GM12878 (cell line): ENCODE measurements at regions not wholly inside any gene's neighbourhood (a gene's known extent, or its start where the extent isn't known, plus 50 kb on each side); places are given as distances from the start of the nearest gene placed in this dataset.

ENCODE experiments used
- ATAC-seq: fragments of 200-7000 bp; cut with Tn5 transposase; 3 replicates; pipeline ENCODE4 v1.9.1; 2020; ENCODE audit warnings: mild to moderate bottlenecking, moderate library complexity
- BruUV-seq: library from RNA; stranded (reverse); fragments of 400-500 nt; replicated peaks from 2 replicates; lab custom pipeline; 2021; lab: Mats Ljungman, UMichigan
- CTCF ChIA-PET: fragments of 300-600 bp; sonication (Branson Sonifier 250); formaldehyde crosslinking; extraction: SDS; loops from one replicate; lab custom pipeline; 2021; ENCODE audit warnings: inconsistent platforms; lab: Yijun Ruan, JAX
- POLR2A ChIA-PET: fragments of 350-600 bp; formaldehyde crosslinking; extraction: SDS; loops from one replicate; lab custom pipeline; 2021; ENCODE audit warnings: inconsistent platforms; lab: Charles Lee
- RAD21 ChIA-PET: fragments of 300-600 bp; sonication (Branson Sonifier 250); formaldehyde crosslinking; loops from one replicate; lab custom pipeline; 2023; ENCODE audit warnings: antibody characterized with exemption; ENCODE audit not compliant: unreplicated experiment; lab: Charles Lee
- SMC1A ChIA-PET: fragments of 300-600 bp; sonication (Branson Sonifier 250); formaldehyde crosslinking; loops from one replicate; lab custom pipeline; 2023; ENCODE audit not compliant: unreplicated experiment, uncharacterized antibody; lab: Charles Lee
- DNase-seq: peaks from one replicate; pipeline ENCODE4 v3.0.0-alpha.2; 2011; ENCODE audit warnings: low read depth, low spot score
- FAIRE-seq: peaks from 3 replicates; lab custom pipeline; 2011; peaks lifted over from hg19 to GRCh38; lab: Jason Lieb, UNC
- H2AFZ ChIP-seq: 2 replicates; pipeline ENCODE4 v1.6.0; 2011; ENCODE audit warnings: low read depth, low read length, control low read depth; ENCODE audit not compliant: control insufficient read depth
- H3K27ac ChIP-seq: 2 replicates; pipeline ENCODE4 v1.5.1; 2011; ENCODE audit warnings: control low read depth; ENCODE audit not compliant: control insufficient read depth, insufficient read depth
- H3K27me3 ChIP-seq, 2 experiments: replicated peaks in 1 of 2; 2 replicates each; pipeline versions ENCODE4 v1.6.0 to v1.6.1; 2011; ENCODE audit warnings: low read length in 1 of 2; ENCODE audit not compliant: control insufficient read depth in 2 of 2, insufficient read depth in 2 of 2
- H3K36me3 ChIP-seq, 2 experiments: 2 replicates each; pipeline ENCODE4 v1.5.1; 2011; ENCODE audit warnings: low read length in 1 of 2; ENCODE audit not compliant: control insufficient read depth in 2 of 2, insufficient read depth in 2 of 2
- H3K4me1 ChIP-seq: 2 replicates; pipeline ENCODE4 v1.6.1; 2011; ENCODE audit warnings: mild to moderate bottlenecking, low read length, moderate library complexity, mixed read lengths; ENCODE audit not compliant: control insufficient read depth, insufficient read depth
- H3K4me2 ChIP-seq: 2 replicates; pipeline ENCODE4 v1.6.0; 2011; ENCODE audit warnings: control low read depth; ENCODE audit not compliant: control insufficient read depth, insufficient read depth
- H3K4me3 ChIP-seq: fragments of 200-600 bp; sonication (generic); 2 replicates; pipeline ENCODE4 v1.5.1; 2016
- H3K79me2 ChIP-seq: 2 replicates; pipeline ENCODE4 v1.6.0; 2011; ENCODE audit warnings: low read length; ENCODE audit not compliant: control insufficient read depth, insufficient read depth
- H3K9ac ChIP-seq: 2 replicates; pipeline ENCODE4 v1.8.0; 2011; ENCODE audit warnings: low read length, control low read depth, mixed read lengths; ENCODE audit not compliant: control insufficient read depth, insufficient read depth
- H3K9me3 ChIP-seq: replicated peaks from 3 replicates; pipeline ENCODE4 v1.5.1; 2011; ENCODE audit warnings: mild to moderate bottlenecking, low read length; ENCODE audit not compliant: control insufficient read depth, insufficient read depth
- H4K20me1 ChIP-seq: 2 replicates; pipeline ENCODE4 v1.6.0; 2011; ENCODE audit not compliant: control insufficient read depth, insufficient read depth
- BHLHE40 ChIP-seq, 2 experiments: fragments of 450-650 bp in 1 of 2; IDR thresholded peaks; 2 replicates each; pipeline ENCODE4 v1.6.1; 2011 to 2017; ENCODE audit warnings: low read depth in 2 of 2, borderline replicate concordance in 1 of 2, improper control_type of control experiment in 1 of 2, low read length in 1 of 2, mild to moderate bottlenecking in 1 of 2
- CTCF ChIP-seq, 3 experiments: IDR thresholded peaks in 2 of 3; conservative IDR thresholded peaks in 1 of 3; 2 replicates each; pipeline ENCODE4 v1.5.1; 2011; ENCODE audit warnings: low read depth in 3 of 3, low read length in 3 of 3, mild to moderate bottlenecking in 3 of 3, control low read depth in 2 of 3, moderate library complexity in 2 of 3, inconsistent platforms in 1 of 3, mixed read lengths in 1 of 3; ENCODE audit not compliant: control insufficient read depth in 2 of 3, insufficient read depth in 1 of 3; ENCODE audit errors: extremely low read depth in 1 of 3
- ESRRA ChIP-seq: IDR thresholded peaks from 2 replicates; pipeline ENCODE4 v1.6.1; 2012; ENCODE audit warnings: mild to moderate bottlenecking, low read length, improper control_type of control experiment
- POLR2AphosphoS2 ChIP-seq: IDR thresholded peaks from 2 replicates; pipeline ENCODE4 v1.6.1; 2011; ENCODE audit warnings: low read depth, mild to moderate bottlenecking, low read length, improper control_type of control experiment, moderate library complexity
- WGBS: methylation state at CpG from one replicate; pipeline ENCODE4 v1.1.6; 2016; ENCODE audit warnings: low lambda C conversion rate; ENCODE audit not compliant: insufficient replicate concordance, insufficient coverage; ENCODE audit errors: missing lambda C conversion rate; 5-methylcytosine and 5-hydroxymethylcytosine counted together
- in situ Hi-C: fragments of 300-500 bp; cut with MboI; formaldehyde crosslinking; loops from 9 replicates; pipeline ENCODE4 v1.14.3; 2018; ENCODE audit warnings: mixed read lengths
- intact Hi-C: fragments of 100-400 bp; cut with micrococcal nuclease; formaldehyde crosslinking; loops from one replicate; pipeline ENCODE4 v1.14.2; 2022; ENCODE audit not compliant: unreplicated experiment

DNA sequence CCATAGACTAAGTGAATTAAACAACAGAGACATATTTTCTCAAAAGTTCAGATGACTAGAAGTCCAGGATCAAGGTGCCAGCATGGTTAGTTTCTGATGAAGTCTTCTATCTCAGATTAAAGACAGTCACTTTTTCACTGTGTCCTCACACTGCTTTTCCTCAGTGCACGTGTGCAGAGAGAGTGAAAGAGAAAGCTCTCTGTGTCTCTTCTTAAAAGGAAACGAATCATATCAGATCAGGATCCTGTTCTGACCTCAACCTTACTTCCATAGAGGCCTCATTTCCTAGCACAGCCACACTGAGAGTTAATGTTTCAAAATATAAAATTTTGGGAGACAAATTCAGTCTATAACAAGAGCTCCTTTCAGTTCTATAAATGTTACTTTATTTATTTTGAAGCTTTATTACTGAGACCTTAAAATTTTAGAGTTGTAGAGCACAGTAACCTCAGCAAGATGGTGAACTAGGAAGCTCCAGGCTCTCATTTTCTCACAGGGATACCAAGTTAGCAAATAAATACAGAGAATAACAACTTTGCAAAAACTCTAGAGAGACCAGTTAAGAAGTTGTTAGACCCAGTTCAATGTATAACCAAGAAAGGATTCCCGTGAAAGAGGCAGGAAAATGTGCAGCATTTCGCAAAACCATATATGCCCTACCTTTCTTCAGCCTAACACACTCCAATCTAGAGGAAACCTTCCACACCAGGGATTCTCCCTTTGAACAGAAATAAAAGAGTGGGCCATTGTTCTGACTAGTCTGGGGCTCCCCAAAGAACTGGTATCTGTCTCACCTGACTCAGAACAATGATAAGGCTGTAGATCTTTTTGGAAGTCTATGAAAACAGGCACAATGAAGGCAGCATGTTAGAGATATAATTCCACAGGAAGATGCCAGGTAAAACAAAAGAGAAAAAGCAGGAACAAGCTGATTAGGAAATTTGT, 372.2 kb downstream of the MRPL39 start:
- peak overlapping the region; percentile 23 for H3K4me2 ChIP-seq
- peak; percentile 72 for FAIRE-seq
- no peaks in the 10 kb centered on the region for H3K36me3 ChIP-seq
- in situ Hi-C loops = no loop called here
- no TSS peak for BruUV-seq
- intact Hi-C loops = no loop called here
- no peak overlapping the region for H3K4me3 ChIP-seq
- no peaks in the 10 kb centered on the region for H4K20me1 ChIP-seq
- H3K9ac ChIP-seq = no peak overlapping the region
- WGBS = 42% methylated on average over 4 of the region's 4 CpGs
- RAD21 ChIA-PET = no interaction called here
- peaks cover 5% of the 10 kb centered on the region; the same call in 2 of the 3 replicates for H3K9me3 ChIP-seq
- H3K4me1 ChIP-seq = no peaks in the 10 kb centered on the region
- POLR2A ChIA-PET = no interaction called here
- CTCF ChIA-PET = interaction anchor here (0.7 kb wide), 1 partner anchor 1640 kb away, joined by 3 read pairs; no protein-coding TSS in a partner anchor
- peak overlapping the region; percentile 45; the same call in 1 of the 2 replicates for H3K27ac ChIP-seq
- H3K79me2 ChIP-seq = no peaks in the 10 kb centered on the region
- ATAC-seq = peak; percentile 76
- H2AFZ ChIP-seq = peak overlapping the region; percentile 48
- SMC1A ChIA-PET = interaction anchor here (0.7 to 1.3 kb wide), 4 partner anchors 9 to 1414 kb away, joined by 3 to 4 read pairs (median 3); no protein-coding TSS in a partner anchor
- no peak for DNase-seq
- H3K27me3 ChIP-seq = no peaks in the 10 kb centered on the region
- TF ChIP-seq POLR2AphosphoS2 (no peak), ESRRA (no peak), CTCF (IDR thresholded peaks at IDR 0.05 in 2 of 3, conservative IDR thresholded peaks at IDR 0.05 in 1 of 3; ENCODE audit: control insufficient read depth in 2 of 3, extremely low read depth in 1 of 3, insufficient read depth in 1 of 3, low read depth in 3 of 3, low read length in 3 of 3) (no peak), BHLHE40 (IDR thresholded peaks at IDR 0.05; ENCODE audit: borderline replicate concordance in 1 of 2, low read depth in 2 of 2, low read length in 1 of 2) (0 out of 4 replicates have a peak, but pooled peaks of 1 of the 2 experiments have one; percentile 24)
